Gastroesophageal sphincter (tissue), 3 donors: ENCODE measurements at regions not wholly inside any gene's neighbourhood (a gene's known extent, or its start where the extent isn't known, plus 50 kb on each side); places are given as distances from the start of the nearest gene placed in this dataset.

ENCODE experiments used
- POLR2A ChIP-seq, 2 donors: fragments of 450-650 bp; IDR thresholded peaks; one replicate each; pipeline ENCODE4 v1.6.1; 2017; ENCODE audit warnings: antibody characterized with exemption in 2 of 2, mild to moderate bottlenecking in 2 of 2, moderate library complexity in 1 of 2
- TF ChIP-seq, protein P1 (sequence below), 4 experiments: fragments of 200-600 bp in 2 of 4; fragments of 450-650 bp in 2 of 4; sonication (generic) in 1 of 4; IDR thresholded peaks; one replicate each; pipeline ENCODE4 v1.5.1; 2017 to 2019; ENCODE audit warnings: antibody characterized with exemption in 4 of 4, mild to moderate bottlenecking in 2 of 4, moderate library complexity in 2 of 4

DNA sequence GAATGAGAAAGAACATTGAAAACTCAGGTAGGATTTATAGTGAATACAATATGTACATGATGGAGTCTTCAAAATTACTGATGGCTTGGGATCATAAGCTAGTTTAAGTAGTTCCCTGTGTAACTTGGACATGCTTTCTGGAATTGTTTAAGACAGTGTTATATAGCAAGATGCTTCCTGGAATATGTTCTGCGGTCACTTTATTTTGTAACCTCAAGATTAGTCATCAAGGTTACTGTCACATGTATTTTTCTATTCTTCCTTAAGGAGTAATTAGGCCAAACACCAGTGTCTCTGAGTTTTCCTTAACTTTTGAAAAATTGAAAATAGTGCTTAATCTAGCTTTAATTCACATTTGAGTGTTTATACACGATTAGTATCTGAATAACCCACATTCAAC, 760.3 kb upstream of the ARRDC4 start:
- TF ChIP-seq, protein P1, sequence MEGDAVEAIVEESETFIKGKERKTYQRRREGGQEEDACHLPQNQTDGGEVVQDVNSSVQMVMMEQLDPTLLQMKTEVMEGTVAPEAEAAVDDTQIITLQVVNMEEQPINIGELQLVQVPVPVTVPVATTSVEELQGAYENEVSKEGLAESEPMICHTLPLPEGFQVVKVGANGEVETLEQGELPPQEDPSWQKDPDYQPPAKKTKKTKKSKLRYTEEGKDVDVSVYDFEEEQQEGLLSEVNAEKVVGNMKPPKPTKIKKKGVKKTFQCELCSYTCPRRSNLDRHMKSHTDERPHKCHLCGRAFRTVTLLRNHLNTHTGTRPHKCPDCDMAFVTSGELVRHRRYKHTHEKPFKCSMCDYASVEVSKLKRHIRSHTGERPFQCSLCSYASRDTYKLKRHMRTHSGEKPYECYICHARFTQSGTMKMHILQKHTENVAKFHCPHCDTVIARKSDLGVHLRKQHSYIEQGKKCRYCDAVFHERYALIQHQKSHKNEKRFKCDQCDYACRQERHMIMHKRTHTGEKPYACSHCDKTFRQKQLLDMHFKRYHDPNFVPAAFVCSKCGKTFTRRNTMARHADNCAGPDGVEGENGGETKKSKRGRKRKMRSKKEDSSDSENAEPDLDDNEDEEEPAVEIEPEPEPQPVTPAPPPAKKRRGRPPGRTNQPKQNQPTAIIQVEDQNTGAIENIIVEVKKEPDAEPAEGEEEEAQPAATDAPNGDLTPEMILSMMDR (IDR thresholded peaks at IDR 0.05) = no peak
- TF ChIP-seq POLR2A (IDR thresholded peaks at IDR 0.05) = no peak
